HCT116 (cell line): ENCODE measurements at regions not wholly inside any gene's neighbourhood (a gene's known extent, or its start where the extent isn't known, plus 50 kb on each side); places are given as distances from the start of the nearest gene placed in this dataset.

ENCODE experiments used
- ATAC-seq: fragments of 200-7000 bp; cut with Tn5 transposase; 2 replicates; pipeline ENCODE4 v1.9.1; 2020; ENCODE audit warnings: mild to moderate bottlenecking, moderate library complexity
- BruUV-seq: library from RNA; stranded (reverse); fragments of 400-500 nt; replicated peaks from 2 replicates; lab custom pipeline; 2021; lab: Mats Ljungman, UMichigan
- CTCF ChIA-PET: fragments of 300-600 bp; sonication (Branson Sonifier 250); formaldehyde crosslinking; loops from one replicate; lab custom pipeline; 2021; ENCODE audit warnings: antibody characterized with exemption; lab: Charles Lee
- POLR2A ChIA-PET: fragments of 300-600, 350-600 bp; sonication (Branson Sonifier 250); formaldehyde crosslinking; loops from one replicate; lab custom pipeline; 2021; ENCODE audit warnings: antibody characterized with exemption; lab: Charles Lee
- RAD21 ChIA-PET, 2 experiments: fragments of 300-600 bp; sonication (Branson Sonifier 250); formaldehyde crosslinking; loops; one replicate each; lab custom pipeline; 2023; ENCODE audit warnings: low total read pairs in 2 of 2; ENCODE audit not compliant: uncharacterized antibody in 2 of 2, unreplicated experiment in 2 of 2, low non-redundant PET in 1 of 2; lab: Charles Lee
- DNase-seq: peaks from one replicate; pipeline ENCODE4 v3.0.0-alpha.2; 2010; ENCODE audit warnings: low read depth, low spot score
- H2AFZ ChIP-seq: fragments of 200-600 bp; shearing (Covaris generic), sonication (generic); 2 replicates; pipeline ENCODE4 v1.6.1; 2017; ENCODE audit warnings: low read depth, mixed run types, mixed read lengths, antibody characterized with exemption, low read length; ENCODE audit not compliant: poor library complexity, severe bottlenecking
- H3K27ac ChIP-seq: 2 replicates; pipeline ENCODE4 v1.5.1; 2012; ENCODE audit warnings: low read depth, low read length
- H3K27me3 ChIP-seq: fragments of 200-600 bp; sonication (generic); 2 replicates; pipeline ENCODE4 v1.6.1; 2016; ENCODE audit warnings: mixed run types, low read length, mixed read lengths; ENCODE audit not compliant: insufficient read depth
- H3K36me3 ChIP-seq, 2 experiments: fragments of 200-500 bp in 1 of 2; fragments of 200-600 bp in 1 of 2; sonication (Bioruptor generic) in 1 of 2; sonication (generic) in 1 of 2; 2 replicates each; pipeline versions ENCODE4 v1.5.1 to v1.6.1; 2014 to 2016; ENCODE audit warnings: low read length in 2 of 2, inconsistent platforms in 1 of 2, mixed read lengths in 1 of 2, mixed run types in 1 of 2; ENCODE audit not compliant: insufficient read depth in 2 of 2, control insufficient read depth in 1 of 2
- H3K4me1 ChIP-seq, 2 experiments: fragments of 200-600 bp in 1 of 2; sonication (generic) in 1 of 2; 2 replicates each; pipeline versions ENCODE4 v1.5.1 to v1.6.1; 2012 to 2017; ENCODE audit warnings: low read length in 2 of 2, inconsistent platforms in 1 of 2, mild to moderate bottlenecking in 1 of 2, mixed read lengths in 1 of 2, mixed run types in 1 of 2, moderate library complexity in 1 of 2; ENCODE audit not compliant: insufficient read depth in 2 of 2, control insufficient read depth in 1 of 2
- H3K4me2 ChIP-seq: fragments of 200-600 bp; sonication (generic); 2 replicates; pipeline ENCODE4 v1.6.1; 2017; ENCODE audit warnings: mixed run types, low read length, mixed read lengths
- H3K4me3 ChIP-seq, 2 experiments: fragments of 200-600 bp in 1 of 2; sonication (generic) in 1 of 2; replicated peaks in 1 of 2; 2 replicates each; pipeline ENCODE4 v1.5.1; 2011 to 2016; ENCODE audit warnings: low read length in 2 of 2, control low read depth in 1 of 2, low read depth in 1 of 2, mild to moderate bottlenecking in 1 of 2, mixed read lengths in 1 of 2, mixed run types in 1 of 2
- H3K79me2 ChIP-seq: fragments of 200-600 bp; sonication (generic); 2 replicates; pipeline ENCODE4 v1.6.1; 2017; ENCODE audit warnings: mild to moderate bottlenecking, mixed run types, low read length, moderate library complexity, mixed read lengths; ENCODE audit not compliant: insufficient read depth
- H3K9ac ChIP-seq: fragments of 200-600 bp; sonication (generic); 2 replicates; pipeline ENCODE4 v1.6.1; 2016; ENCODE audit warnings: low read length, mixed read lengths
- H3K9me2 ChIP-seq: fragments of 200-600 bp; sonication (generic), shearing (Covaris generic); 2 replicates; pipeline ENCODE4 v1.6.1; 2017; ENCODE audit warnings: mixed run types, mild to moderate bottlenecking, moderate library complexity; ENCODE audit not compliant: insufficient read depth
- H3K9me3 ChIP-seq, 2 experiments: fragments of 200-500 bp in 1 of 2; fragments of 200-600 bp in 1 of 2; sonication (Bioruptor generic) in 1 of 2; sonication (generic) in 1 of 2; 2 replicates each; pipeline ENCODE4 v1.6.1; 2014 to 2017; ENCODE audit warnings: low read length in 2 of 2, mixed read lengths in 2 of 2, inconsistent platforms in 1 of 2, low read depth in 1 of 2, mild to moderate bottlenecking in 1 of 2, mixed run types in 1 of 2, moderate library complexity in 1 of 2; ENCODE audit not compliant: control insufficient read depth in 1 of 2, insufficient read depth in 1 of 2
- H4K20me1 ChIP-seq: fragments of 200-600 bp; sonication (generic), shearing (Covaris generic); 2 replicates; pipeline ENCODE4 v1.6.1; 2017; ENCODE audit warnings: mixed run types, mild to moderate bottlenecking, moderate library complexity; ENCODE audit not compliant: insufficient read depth
- CEBPB ChIP-seq: IDR thresholded peaks from 2 replicates; pipeline ENCODE4 v1.6.1; 2012; ENCODE audit warnings: low read depth
- CTCF ChIP-seq, 3 experiments: fragments of 200-600 bp in 1 of 3; sonication (generic) in 1 of 3; IDR thresholded peaks in 2 of 3; conservative IDR thresholded peaks in 1 of 3; 2 replicates each; pipeline ENCODE4 v1.5.1; 2012 to 2017; ENCODE audit warnings: low read depth in 2 of 3, low read length in 2 of 3, antibody characterized with exemption in 1 of 3, borderline replicate concordance in 1 of 3, control low read depth in 1 of 3, mild to moderate bottlenecking in 1 of 3, mixed read lengths in 1 of 3, mixed run types in 1 of 3, moderate library complexity in 1 of 3; ENCODE audit not compliant: insufficient read depth in 1 of 3
- ELF1 ChIP-seq: IDR thresholded peaks from 2 replicates; pipeline ENCODE4 v1.6.1; 2012; ENCODE audit warnings: low read depth, borderline replicate concordance
- EZH2 ChIP-seq: fragments of 200-600 bp; sonication (generic); IDR thresholded peaks from 2 replicates; pipeline ENCODE4 v1.6.1; 2017; ENCODE audit warnings: antibody characterized with exemption, mixed run types
- EZH2phosphoT487 ChIP-seq: fragments of 200-600 bp; IDR thresholded peaks from 2 replicates; pipeline ENCODE4 v1.6.1; 2018; ENCODE audit warnings: antibody characterized with exemption, borderline replicate concordance
- FOSL1 ChIP-seq: IDR thresholded peaks from 2 replicates; pipeline ENCODE4 v1.6.1; 2012; ENCODE audit warnings: low read depth
- POLR2A ChIP-seq: IDR thresholded peaks from 2 replicates; pipeline ENCODE4 v1.7.0; 2011; ENCODE audit warnings: borderline replicate concordance; ENCODE audit not compliant: insufficient read depth, insufficient read length; ENCODE audit errors: extremely low read depth
- RAD21 ChIP-seq: IDR thresholded peaks from 2 replicates; pipeline ENCODE4 v1.6.1; 2012; ENCODE audit warnings: low read depth, mild to moderate bottlenecking
- REST ChIP-seq: IDR thresholded peaks from 2 replicates; pipeline ENCODE4 v1.6.1; 2012; ENCODE audit warnings: low read depth
- SIN3A ChIP-seq: IDR thresholded peaks from 2 replicates; pipeline ENCODE4 v1.6.1; 2012; ENCODE audit warnings: low read depth
- SP1 ChIP-seq: IDR thresholded peaks from 2 replicates; pipeline ENCODE4 v1.6.1; 2012; ENCODE audit warnings: low read depth
- SRF ChIP-seq: IDR thresholded peaks from 2 replicates; pipeline ENCODE4 v1.6.1; 2012; ENCODE audit warnings: low read depth
- TCF7L2 ChIP-seq: IDR thresholded peaks from 2 replicates; pipeline ENCODE4 v1.7.0; 2011; ENCODE audit warnings: borderline replicate concordance, inconsistent platforms; ENCODE audit not compliant: insufficient read depth, insufficient read length; ENCODE audit errors: extremely low read depth
- YY1 ChIP-seq: IDR thresholded peaks from 2 replicates; pipeline ENCODE4 v1.6.1; 2011; ENCODE audit warnings: low read length, low read depth, moderate library complexity, mild to moderate bottlenecking; ENCODE audit not compliant: insufficient replicate concordance; ENCODE audit errors: extremely low read depth
- intact Hi-C: fragments of 100-400 bp; cut with micrococcal nuclease; formaldehyde crosslinking; loops from 2 replicates; pipeline ENCODE4 v1.10.0; 2022

DNA sequence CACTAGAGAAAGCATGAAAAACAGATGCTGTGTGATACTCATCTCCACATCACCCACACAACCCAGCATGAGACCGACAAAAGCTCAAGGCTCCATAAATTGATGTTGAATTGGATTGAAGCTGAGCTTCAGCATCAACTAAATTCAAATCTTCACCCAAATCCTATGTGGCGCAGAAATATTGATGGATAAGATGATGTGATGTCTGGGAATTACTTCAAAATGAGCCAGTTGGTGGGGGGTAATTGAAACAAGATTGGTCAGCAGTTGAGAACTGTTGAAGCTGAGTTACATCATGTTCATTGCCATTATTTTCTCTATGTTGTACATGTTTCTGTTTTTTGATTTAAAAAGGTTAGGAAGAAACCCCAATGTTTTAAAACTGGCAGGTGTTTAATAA lies 166.5 kb upstream of the STS start:
- no TSS peak for BruUV-seq
- H3K9ac ChIP-seq = no peak overlapping the region
- H3K4me2 ChIP-seq = no peak overlapping the region
- RAD21 ChIA-PET = no interaction called here
- POLR2A ChIA-PET = no interaction called here
- CTCF ChIA-PET = no interaction called here
- no peak overlapping the region for H3K27ac ChIP-seq
- H3K4me3 ChIP-seq = no peak overlapping the region
- ATAC-seq (no peak), DNase-seq (no peak)
- H3K9me3 ChIP-seq = no peaks in the 10 kb centered on the region
- no peaks in the 10 kb centered on the region for H3K4me1 ChIP-seq
- no peaks in the 10 kb centered on the region for H3K9me2 ChIP-seq
- no peak overlapping the region for H2AFZ ChIP-seq
- no peaks in the 10 kb centered on the region for H3K27me3 ChIP-seq
- no peaks in the 10 kb centered on the region for H3K36me3 ChIP-seq
- TF ChIP-seq CEBPB (no peak), EZH2 (no peak), CTCF (IDR thresholded peaks at IDR 0.05 in 2 of 3, conservative IDR thresholded peaks at IDR 0.05 in 1 of 3; ENCODE audit: borderline replicate concordance in 1 of 3, insufficient read depth in 1 of 3, low read depth in 2 of 3, low read length in 2 of 3) (no peak), EZH2phosphoT487 (no peak), FOSL1 (no peak), ELF1 (no peak)
- intact Hi-C loops = no loop called here
- H3K79me2 ChIP-seq = no peaks in the 10 kb centered on the region
- H4K20me1 ChIP-seq = no peaks in the 10 kb centered on the region

DNA sequence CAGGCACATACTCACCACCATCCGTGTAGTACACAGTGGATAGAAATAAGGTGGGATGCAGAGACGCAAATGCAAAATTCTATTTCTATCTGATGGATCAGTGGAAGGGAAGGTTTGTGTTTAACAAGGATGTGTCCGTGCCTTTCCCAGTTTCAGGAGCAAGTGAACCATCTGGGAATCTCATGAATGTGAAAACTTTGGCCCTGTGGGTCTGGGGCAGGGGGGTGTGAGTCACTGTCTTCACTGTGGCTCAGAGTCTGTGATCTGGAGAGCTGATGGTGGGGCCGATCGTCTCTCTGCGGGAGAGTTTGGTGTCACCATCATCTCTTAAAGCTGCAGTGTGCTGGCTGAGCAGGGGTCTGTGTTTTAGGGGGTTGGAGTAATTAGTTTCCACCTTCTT lies 179.3 kb upstream of the STS start:
- DNase-seq = no peak
- CTCF ChIA-PET = no interaction called here
- no TSS peak for BruUV-seq

More for the DNA sequence above, 179.3 kb upstream of the STS start:
- no peaks in the 10 kb centered on the region for H3K9me3 ChIP-seq
- no peaks in the 10 kb centered on the region for H4K20me1 ChIP-seq
- POLR2A ChIA-PET = no interaction called here
- H3K36me3 ChIP-seq = no peaks in the 10 kb centered on the region
- ATAC-seq = no peak
- no peak for TF ChIP-seq TCF7L2
- no peak for TF ChIP-seq POLR2A
- no peak for TF ChIP-seq REST
- TF ChIP-seq SP1 = no peak
- no peak for TF ChIP-seq RAD21
- no peak for TF ChIP-seq YY1
- no peak for TF ChIP-seq SRF
- no peak for TF ChIP-seq ELF1
- TF ChIP-seq SIN3A = no peak
- no peak overlapping the region for H3K9ac ChIP-seq
- RAD21 ChIA-PET = no interaction called here
- H2AFZ ChIP-seq = no peak overlapping the region
- H3K27me3 ChIP-seq = no peaks in the 10 kb centered on the region
- intact Hi-C loops = no loop called here
- H3K4me3 ChIP-seq = no peak overlapping the region
- no peaks in the 10 kb centered on the region for H3K4me1 ChIP-seq
- H3K9me2 ChIP-seq = no peaks in the 10 kb centered on the region
- no peaks in the 10 kb centered on the region for H3K79me2 ChIP-seq
- no peak overlapping the region for H3K4me2 ChIP-seq
- no peak overlapping the region for H3K27ac ChIP-seq
